GM19324 (cell line): ENCODE measurements at regions not wholly inside any gene's neighbourhood (a gene's known extent, or its start where the extent isn't known, plus 50 kb on each side); places are given as distances from the start of the nearest gene placed in this dataset.

Source experiments
- ATAC-seq: cut with Tn5 transposase; IDR thresholded peaks from one replicate; pipeline ENCODE4 v1.9.1; 2021; ENCODE audit warnings: mild to moderate bottlenecking, moderate library complexity; ENCODE audit not compliant: unreplicated experiment, low FRiP score

- no peak for ATAC-seq
Observed at GRCh38 chr7:79880312-79880711, 254.3 kb upstream of the GNAI1 start.

- no peak for ATAC-seq
Observed at GRCh38 chr7:79877874-79878465, 256.7 kb upstream of the GNAI1 start.

DNA sequence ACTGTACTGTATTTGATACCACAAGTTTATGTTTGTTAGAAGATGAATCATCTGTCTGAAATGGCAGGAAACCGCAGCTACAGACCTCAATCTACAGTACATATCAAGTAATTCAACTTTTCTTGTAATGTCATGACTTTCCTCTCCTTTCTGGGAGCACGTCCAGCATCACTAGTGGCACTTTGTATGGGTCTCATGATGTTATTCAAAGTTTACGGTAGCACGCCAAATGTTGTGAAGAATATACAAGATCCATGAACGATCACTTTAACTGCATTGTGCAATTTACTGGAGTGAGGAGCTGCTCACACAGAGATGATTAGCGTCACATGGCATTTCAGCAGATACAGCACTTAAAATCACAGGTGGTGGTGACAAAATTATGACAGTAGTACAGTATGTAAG lies 257.8 kb upstream of the GNAI1 start:
- ATAC-seq: no peak

- ATAC-seq: no peak
Observed at GRCh38 chr7:79874797-79875196, 259.8 kb upstream of the GNAI1 start.

DNA sequence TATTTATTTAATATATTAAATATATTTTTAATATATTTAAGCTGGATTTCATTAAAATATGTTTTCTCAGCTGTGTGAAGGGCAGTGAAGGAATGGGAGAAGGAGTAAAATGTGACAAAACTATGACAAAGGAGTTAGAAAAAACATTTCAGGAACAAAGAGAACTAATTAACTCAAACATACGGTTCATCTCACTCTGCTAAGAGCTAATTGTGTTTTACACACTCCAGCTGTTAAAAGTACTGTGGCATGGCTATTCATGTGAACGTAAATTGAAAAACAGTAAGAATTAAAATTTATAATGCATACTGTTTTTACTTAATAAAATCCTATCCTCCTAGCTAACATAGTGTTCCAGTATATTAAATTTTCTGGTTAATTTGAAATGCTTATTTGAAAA lies 262.5 kb upstream of the GNAI1 start:
- ATAC-seq: no peak

- no peak for ATAC-seq
Observed at GRCh38 chr7:79868010-79868409, 266.6 kb upstream of the GNAI1 start.

DNA sequence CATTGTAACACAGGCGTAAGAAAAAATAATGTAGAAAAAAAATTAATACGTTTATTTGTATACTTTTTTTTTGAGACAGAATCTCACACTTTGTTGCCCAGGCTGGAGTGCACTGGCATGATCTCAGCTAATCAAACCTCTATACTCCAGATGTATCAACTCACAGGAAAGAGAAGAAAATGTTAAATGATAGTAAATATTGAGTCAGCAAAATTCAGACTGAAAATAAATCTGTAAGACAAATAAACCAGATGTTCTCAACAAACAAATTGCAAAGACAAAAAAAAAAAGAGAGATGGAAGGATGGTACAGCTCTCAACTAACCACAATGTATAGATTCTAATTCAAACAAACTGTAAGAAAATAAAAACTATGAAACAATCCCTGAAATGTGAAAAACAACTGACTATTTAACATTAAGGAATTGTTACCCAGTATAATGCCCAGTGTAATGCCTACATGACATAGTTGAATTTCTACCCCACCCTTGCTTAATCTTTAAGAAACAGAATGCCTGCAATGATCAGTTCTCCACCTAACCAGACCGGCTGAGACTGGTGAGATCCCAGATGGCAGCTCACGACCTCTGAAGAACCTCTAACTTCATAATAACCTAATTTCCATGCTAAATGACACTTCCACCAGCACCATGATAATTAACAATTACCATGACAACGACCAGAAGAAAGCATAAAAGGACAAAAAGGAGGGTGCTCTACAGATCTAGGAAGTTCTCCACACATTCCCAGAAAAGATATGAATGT lies 272.0 kb upstream of the GNAI1 start:
- ATAC-seq: no peak

DNA sequence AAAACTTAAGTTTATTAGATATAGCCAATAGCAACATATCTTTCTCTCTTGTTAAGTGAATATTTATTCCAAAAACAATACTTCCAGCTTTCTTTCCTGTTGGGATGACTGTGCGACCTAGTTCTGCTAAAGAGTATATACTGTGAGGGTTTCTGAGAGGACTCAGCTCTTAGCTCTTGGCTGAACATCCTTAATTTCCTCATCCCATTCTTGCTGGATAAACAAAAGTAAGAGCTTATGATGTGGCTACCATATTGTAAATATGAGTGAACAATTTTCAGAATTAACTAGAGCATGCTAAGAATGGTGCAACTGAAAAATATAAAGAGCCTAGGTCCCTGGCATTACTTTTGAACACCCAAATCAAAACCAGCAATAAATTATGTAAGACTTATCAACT lies 279.5 kb upstream of the GNAI1 start:
- ATAC-seq: no peak

- no peak for ATAC-seq
Observed at GRCh38 chr7:79854621-79855020, 280.0 kb upstream of the GNAI1 start.

- ATAC-seq: no peak
Observed at GRCh38 chr7:79837915-79838314, 296.7 kb upstream of the GNAI1 start.

GRCh38 chr7:79833616-79834015 lies 301.0 kb upstream of the GNAI1 start:
- ATAC-seq: no peak

DNA sequence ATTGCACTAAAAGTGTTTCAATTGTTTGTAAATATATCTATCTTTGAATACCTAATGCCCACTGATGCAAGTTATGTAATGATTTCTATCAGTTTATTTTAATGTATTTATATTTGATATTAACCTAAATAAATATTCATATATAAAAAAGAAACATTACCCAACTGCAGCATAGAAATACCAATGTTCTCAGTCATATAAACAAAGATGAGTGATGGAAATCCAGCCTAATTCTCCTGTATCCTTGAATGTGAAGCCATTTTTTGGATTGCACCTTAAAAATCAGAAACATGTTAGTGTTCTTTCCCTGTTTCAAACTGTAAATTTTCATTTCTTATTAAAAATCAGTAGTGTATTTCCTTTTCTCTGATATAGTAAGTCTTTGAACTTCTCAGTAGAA lies 305.8 kb upstream of the GNAI1 start:
- ATAC-seq: no peak

DNA sequence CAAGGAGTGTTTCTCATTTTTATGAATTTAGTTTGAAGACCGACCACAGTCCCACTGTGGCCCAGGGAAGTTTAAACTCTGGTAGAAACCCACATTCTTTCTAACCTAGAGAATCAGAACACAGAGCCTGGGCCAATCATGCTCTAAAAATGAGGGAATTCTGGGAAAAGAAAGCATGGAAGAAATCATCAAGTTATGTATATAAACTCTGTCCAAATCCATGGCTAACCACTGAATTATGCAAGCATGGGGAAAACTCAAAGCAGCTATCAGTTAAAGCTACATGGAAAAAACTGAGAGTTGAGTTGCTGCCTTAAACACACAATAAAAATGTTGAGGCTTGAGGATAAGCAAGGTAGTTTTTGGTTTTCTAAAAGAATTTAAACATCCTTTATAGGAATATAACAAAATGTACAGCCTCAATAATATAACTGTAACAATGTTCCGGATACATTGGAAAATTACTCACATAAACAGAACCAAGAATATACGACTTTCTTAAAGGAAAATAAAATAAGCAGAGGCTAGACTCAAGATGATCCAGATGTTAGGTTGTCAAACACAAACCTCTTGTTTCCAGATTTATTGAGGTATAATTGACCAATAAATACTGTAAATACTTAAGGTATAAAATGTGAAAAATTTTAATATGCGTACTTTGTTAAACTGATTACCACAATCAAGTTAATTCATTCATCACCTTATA lies 311.2 kb upstream of the GNAI1 start:
- ATAC-seq: no peak

DNA sequence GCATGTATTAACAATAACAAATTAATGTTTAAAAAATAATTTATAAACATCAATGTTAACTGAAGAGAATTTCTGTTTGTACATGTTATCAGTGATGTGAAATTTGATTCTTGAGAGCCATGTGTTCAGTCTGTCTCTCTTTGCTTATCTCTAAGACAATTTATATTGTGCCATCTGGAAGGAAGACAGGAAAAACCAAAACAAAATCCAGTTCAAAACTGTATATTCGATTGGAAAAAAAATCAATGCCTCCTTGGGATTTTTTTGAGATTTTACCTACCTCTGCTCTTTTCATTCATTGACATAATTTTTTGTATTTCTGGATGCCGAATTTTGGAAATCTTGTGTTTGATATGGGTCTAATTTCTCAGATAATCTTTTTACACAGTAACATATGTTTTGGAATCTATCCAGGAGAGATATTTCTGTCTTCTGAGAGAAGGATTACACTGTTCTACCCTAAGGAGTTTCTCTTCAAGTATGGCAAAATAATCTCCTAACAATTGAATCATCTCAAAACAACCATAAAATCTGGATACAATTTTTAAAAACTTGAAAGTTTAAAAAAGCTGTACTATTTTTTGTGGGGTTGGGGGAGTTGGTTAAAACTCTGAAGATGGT lies 311.9 kb upstream of the GNAI1 start:
- no peak for ATAC-seq

DNA sequence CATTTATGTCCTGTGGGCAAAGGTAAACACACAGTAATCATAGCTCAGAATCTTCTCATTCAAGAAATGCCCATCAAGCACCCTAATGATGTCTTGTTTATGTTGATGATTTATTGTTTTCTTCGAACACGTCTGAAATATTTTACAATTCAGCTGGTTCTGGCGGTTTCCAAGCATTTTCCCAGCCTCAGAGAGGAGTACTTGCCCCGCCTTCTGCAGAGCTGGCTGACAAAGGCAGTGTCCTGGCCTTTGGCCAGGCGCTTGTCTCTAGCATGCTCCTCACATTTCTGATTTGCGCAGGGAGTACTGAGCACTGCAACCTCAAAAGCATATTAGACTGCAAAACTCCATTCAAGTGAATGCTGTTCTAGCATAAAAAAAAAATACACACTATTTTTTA lies 314.2 kb upstream of the GNAI1 start:
- no peak for ATAC-seq

DNA sequence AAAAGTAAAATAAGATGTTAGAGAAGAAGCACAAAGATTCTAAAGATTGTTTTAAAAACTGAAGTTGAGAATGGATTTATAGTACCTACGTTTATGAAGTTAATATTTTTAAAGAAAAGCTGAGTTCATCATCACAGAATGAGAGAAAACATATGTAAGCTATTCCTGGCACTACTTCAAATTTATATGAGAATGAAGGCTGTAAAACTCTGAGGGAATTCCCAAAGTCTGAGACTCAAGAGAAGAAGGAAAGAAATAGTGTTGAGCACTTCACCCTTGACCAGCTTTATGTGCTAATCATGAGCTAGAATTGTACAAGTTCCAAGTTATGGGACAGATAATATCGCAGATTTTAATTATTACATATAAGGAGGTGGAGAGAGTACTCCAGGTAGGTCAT lies 323.7 kb upstream of the GNAI1 start:
- no peak for ATAC-seq

GRCh38 chr7:79806161-79806734 lies 328.4 kb upstream of the GNAI1 start:
- no peak for ATAC-seq

DNA sequence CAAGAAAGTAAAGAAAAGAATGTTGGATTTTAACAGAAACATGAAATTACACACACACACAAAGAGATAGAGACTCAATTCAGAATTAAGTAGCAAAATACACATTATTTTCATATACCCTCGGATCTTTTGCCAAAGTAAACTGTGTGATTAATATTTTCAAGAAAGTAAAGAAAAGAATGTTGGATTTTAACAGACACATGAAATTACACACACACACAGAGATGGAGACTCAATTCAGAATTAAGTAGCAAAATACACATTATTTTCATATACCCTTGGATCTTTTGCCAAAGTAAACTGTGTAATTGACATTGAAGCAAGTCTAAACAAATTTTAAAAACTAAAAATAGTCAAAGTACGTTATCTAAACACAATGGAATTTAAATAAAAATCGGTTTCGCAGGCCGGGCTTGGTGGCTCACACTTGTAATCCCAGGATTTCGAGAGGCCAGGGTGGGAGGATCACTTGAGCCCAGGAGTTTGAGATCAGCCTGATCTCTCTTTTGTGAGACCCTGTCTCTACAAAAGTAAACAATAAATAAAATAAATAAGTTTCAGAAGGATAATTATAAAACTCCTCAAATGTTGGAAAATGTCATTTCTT lies 337.3 kb upstream of the MAGI2 start:
- ATAC-seq: no peak

- no peak for ATAC-seq
Observed at GRCh38 chr7:79789584-79790345, 336.3 kb upstream of the MAGI2 start.

DNA sequence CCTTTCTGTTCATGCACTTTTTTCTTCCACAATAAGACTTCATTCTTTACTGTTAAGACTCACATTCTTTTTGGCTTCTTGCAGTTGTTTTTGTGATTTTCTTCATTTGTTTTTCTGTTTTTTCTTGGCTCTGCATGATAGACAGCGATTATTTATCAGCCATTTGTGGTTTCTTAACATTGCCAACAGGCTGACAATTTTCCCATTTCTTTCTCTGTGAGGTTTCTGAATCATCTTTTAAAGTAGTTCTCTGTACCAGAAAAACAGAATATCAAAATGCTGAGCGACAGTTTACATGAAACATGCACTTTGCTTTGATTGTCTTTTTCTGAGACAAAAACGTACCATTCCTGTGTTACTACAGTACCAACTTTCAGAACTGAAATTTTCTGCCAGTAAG lies 334.2 kb upstream of the MAGI2 start:
- no peak for ATAC-seq
